ENCODE measurements at regions not wholly inside any gene's neighbourhood (a gene's known extent, or its start where the extent isn't known, plus 50 kb on each side); places are given as distances from the start of the nearest gene placed in this dataset.
"Not testable (repeated sequence)": the region's sequence is repeated elsewhere in the genome, so short reads cannot be mapped to it uniquely, and the experiment has no call there.

GRCh38 chr4:91997045-91997444, 306.7 kb upstream of the GRID2 start:
- no peak for TF ChIP-seq CTCF (IDR thresholded peaks at IDR 0.05; ENCODE audit: control insufficient read depth, insufficient read depth, low read depth, low read length, missing control alignments)
- no peak for DNase-seq (ENCODE audit: low read depth)

GRCh38 chr4:92012899-92013867, 290.6 kb upstream of the GRID2 start:
- no peak for DNase-seq (ENCODE audit: low read depth)
- H3K4me3 ChIP-seq (ENCODE audit: control insufficient read depth, low read depth, low read length) = no peak overlapping the region
- TF ChIP-seq CTCF (IDR thresholded peaks at IDR 0.05; ENCODE audit: control insufficient read depth, insufficient read depth, low read depth, low read length, missing control alignments) = no peak

More at GRCh38 chr4:91997045-91997444, 306.7 kb upstream of the GRID2 start:
- H3K4me3 ChIP-seq (ENCODE audit: control insufficient read depth, low read depth, low read length) = no peak overlapping the region

GRCh38 chr4:92014067-92014466, 289.7 kb upstream of the GRID2 start:
- TF ChIP-seq CTCF (IDR thresholded peaks at IDR 0.05; ENCODE audit: control insufficient read depth, insufficient read depth, low read depth, low read length, missing control alignments) = no peak
- H3K4me3 ChIP-seq (ENCODE audit: control insufficient read depth, low read depth, low read length) = no peak overlapping the region
- DNase-seq (ENCODE audit: low read depth) = no peak

GRCh38 chr4:92021203-92021602, 282.6 kb upstream of the GRID2 start:
- no peak overlapping the region for H3K4me3 ChIP-seq (ENCODE audit: control insufficient read depth, low read depth, low read length)
- no peak for TF ChIP-seq CTCF (IDR thresholded peaks at IDR 0.05; ENCODE audit: control insufficient read depth, insufficient read depth, low read depth, low read length, missing control alignments)
- no peak for DNase-seq (ENCODE audit: low read depth)

- no peak for DNase-seq (ENCODE audit: low read depth)
- no peak overlapping the region for H3K4me3 ChIP-seq (ENCODE audit: control insufficient read depth, low read depth, low read length)
- TF ChIP-seq CTCF (IDR thresholded peaks at IDR 0.05; ENCODE audit: control insufficient read depth, insufficient read depth, low read depth, low read length, missing control alignments) = no peak
These were observed 282.0 kb upstream of the GRID2 start for GRCh38 chr4:92021788-92022187.

- H3K4me3 ChIP-seq (ENCODE audit: control insufficient read depth, low read depth, low read length); DNase-seq (ENCODE audit: low read depth): not testable (repeated sequence)
These were observed 274.9 kb upstream of the GRID2 start for GRCh38 chr4:92028830-92029229.

- DNase-seq (ENCODE audit: low read depth) = no peak
- TF ChIP-seq CTCF (IDR thresholded peaks at IDR 0.05; ENCODE audit: control insufficient read depth, insufficient read depth, low read depth, low read length, missing control alignments) = no peak
- no peak overlapping the region for H3K4me3 ChIP-seq (ENCODE audit: control insufficient read depth, low read depth, low read length)
These were observed 271.9 kb upstream of the GRID2 start for GRCh38 chr4:92031825-92032224.
